HepG2 (cell line): ENCODE measurements at regions not wholly inside any gene's neighbourhood (a gene's known extent, or its start where the extent isn't known, plus 50 kb on each side); places are given as distances from the start of the nearest gene placed in this dataset.
"Not testable (repeated sequence)": the region's sequence is repeated elsewhere in the genome, so short reads cannot be mapped to it uniquely, and the experiment has no call there.

Experiments
- BCL6 ChIP-seq: IDR thresholded peaks from 2 replicates; pipeline ENCODE4 v1.6.1; 2016; ENCODE audit warnings: missing genetic modification reagents, missing compliant biosample characterization
- EP300 ChIP-seq, 3 experiments: sonication (generic) in 1 of 3; formaldehyde crosslinking in 1 of 3; IDR thresholded peaks; 2 replicates each; pipeline versions ENCODE4 v1.5.1 to v1.6.1; 2011 to 2020; ENCODE audit warnings: low read depth in 2 of 3, low read length in 2 of 3, borderline replicate concordance in 1 of 3, improper control_type of control experiment in 1 of 3, mild to moderate bottlenecking in 1 of 3, missing genetic modification reagents in 1 of 3, moderate library complexity in 1 of 3
- FOSL2 ChIP-seq: sonication (generic); formaldehyde crosslinking; IDR thresholded peaks from 2 replicates; pipeline ENCODE4 v1.4.0; 2020; ENCODE audit warnings: missing genetic modification reagents
- FOXA3 ChIP-seq: IDR thresholded peaks from 2 replicates; pipeline ENCODE4 v1.6.1; 2016; ENCODE audit warnings: missing genetic modification reagents, missing compliant biosample characterization
- GATAD2A ChIP-seq: IDR thresholded peaks from 2 replicates; pipeline ENCODE4 v1.6.1; 2016
- HNF1A ChIP-seq, 2 experiments: sonication (generic) in 1 of 2; formaldehyde crosslinking in 1 of 2; IDR thresholded peaks; 2 replicates each; pipeline versions ENCODE4 v1.4.0 to v1.6.1; 2016 to 2020; ENCODE audit warnings: borderline replicate concordance in 1 of 2, low read depth in 1 of 2, mild to moderate bottlenecking in 1 of 2, missing genetic modification reagents in 1 of 2
- HOMEZ ChIP-seq: IDR thresholded peaks from 2 replicates; pipeline ENCODE4 v1.6.1; 2016; ENCODE audit warnings: low read depth
- HOXA3 ChIP-seq: sonication (generic); formaldehyde crosslinking; IDR thresholded peaks from 2 replicates; pipeline ENCODE4 v1.5.0; 2020; ENCODE audit warnings: missing genetic modification reagents
- NCOA2 ChIP-seq: sonication (generic); formaldehyde crosslinking; IDR thresholded peaks from 2 replicates; pipeline ENCODE4 v1.8.0; 2022; ENCODE audit warnings: inconsistent platforms
- POLR2G ChIP-seq: fragments of 200-400 bp; formaldehyde crosslinking; IDR thresholded peaks from 2 replicates; pipeline ENCODE4 v1.6.1; 2018; ENCODE audit warnings: mild to moderate bottlenecking, low read depth, low read length, moderate library complexity
- SAP130 ChIP-seq: IDR thresholded peaks from 2 replicates; pipeline ENCODE4 v1.6.1; 2016; ENCODE audit warnings: low read depth
- SOX13 ChIP-seq, 3 experiments: fragments of 450-650 bp in 1 of 3; sonication (generic) in 1 of 3; formaldehyde crosslinking in 1 of 3; IDR thresholded peaks in 2 of 3; conservative IDR thresholded peaks in 1 of 3; 2 replicates each; pipeline versions ENCODE4 v1.5.0 to v1.6.1; 2016 to 2020; ENCODE audit warnings: antibody characterized with exemption in 1 of 3, mild to moderate bottlenecking in 1 of 3, missing compliant biosample characterization in 1 of 3, missing genetic modification reagents in 1 of 3, moderate library complexity in 1 of 3
- SOX5 ChIP-seq: IDR thresholded peaks from 2 replicates; pipeline ENCODE4 v1.6.1; 2016; ENCODE audit warnings: borderline replicate concordance
- SOX6 ChIP-seq, 2 experiments: fragments of 450-650 bp in 1 of 2; sonication (generic) in 1 of 2; formaldehyde crosslinking in 1 of 2; IDR thresholded peaks; 2 replicates each; pipeline versions ENCODE4 v1.4.0 to v1.6.1; 2017 to 2020; ENCODE audit warnings: antibody characterized with exemption in 1 of 2, mild to moderate bottlenecking in 1 of 2, missing genetic modification reagents in 1 of 2
- TEAD3 ChIP-seq: optimal IDR thresholded peaks from 2 replicates; pipeline ENCODE3; 2016; ENCODE audit warnings: borderline replicate concordance
- TFAP4 ChIP-seq: sonication (generic); IDR thresholded peaks from 2 replicates; pipeline ENCODE4 v1.6.1; 2016; ENCODE audit warnings: low read depth, borderline replicate concordance
- YY1 ChIP-seq: IDR thresholded peaks from 2 replicates; pipeline ENCODE4 v1.6.1; 2011; ENCODE audit warnings: low read length, low read depth, moderate library complexity, mild to moderate bottlenecking; ENCODE audit not compliant: insufficient read depth, insufficient replicate concordance
- ZNF644 ChIP-seq: IDR thresholded peaks from 2 replicates; pipeline ENCODE4 v1.6.1; 2016; ENCODE audit warnings: low read depth

- TF ChIP-seq FOSL2 (CRISPR knock-in tag) = peak; percentile 94
- TF ChIP-seq POLR2G = peak; percentile 53; the same call in 1 of the 2 replicates
- peak; percentile 41; the same call in 1 of the 2 replicates for TF ChIP-seq HOXA3 (CRISPR knock-in tag)
- TF ChIP-seq GATAD2A = peak; percentile 50; the same call in 1 of the 2 replicates
- peak; percentile 36; the same call in 1 of the 2 replicates for TF ChIP-seq SOX5
- TF ChIP-seq HNF1A (IDR thresholded peaks at IDR 0.05; ENCODE audit: low read depth) = peak; percentile 95
- TF ChIP-seq HNF1A (CRISPR knock-in tag; IDR thresholded peaks at IDR 0.05; ENCODE audit: borderline replicate concordance) = peak; percentile 89; the same call in 1 of the 2 replicates
- peak; percentile 78 for TF ChIP-seq HOMEZ (CRISPR knock-in tag)
- TF ChIP-seq SOX6 (IDR thresholded peaks at IDR 0.05); EP300 (CRISPR knock-in tag; IDR thresholded peaks at IDR 0.05; ENCODE audit: borderline replicate concordance); SOX13 (IDR thresholded peaks at IDR 0.05): not testable (repeated sequence)
- TF ChIP-seq SOX6 (CRISPR knock-in tag; IDR thresholded peaks at IDR 0.05) = peak; percentile 35; the same call in 1 of the 2 replicates
- peak; percentile 61 for TF ChIP-seq SAP130 (CRISPR knock-in tag)
- TF ChIP-seq YY1 = peak; percentile 24
- TF ChIP-seq ZNF644 = peak; percentile 78
- TF ChIP-seq TFAP4 = peak; percentile 64; the same call in 1 of the 2 replicates
- TF ChIP-seq NCOA2 = 0 out of 2 replicates have a peak, but pooled peaks have one; percentile 20
- 0 out of 2 replicates have a peak, but pooled peaks have one; percentile 7 for TF ChIP-seq BCL6 (CRISPR knock-in tag)
- peak in 1 of 2 experiments; percentile 48; a peak in 1 of 4 replicates for TF ChIP-seq EP300 (IDR thresholded peaks at IDR 0.05; ENCODE audit: low read depth in 2 of 2, low read length in 2 of 2)
- peak; percentile 40 for TF ChIP-seq FOXA3 (CRISPR knock-in tag)
- peak; percentile 26 for TF ChIP-seq TEAD3 (CRISPR knock-in tag)
- peak in 1 of 2 experiments; percentile 52; a peak in 2 of 4 replicates for TF ChIP-seq SOX13 (CRISPR knock-in tag; conservative IDR thresholded peaks at IDR 0.05 in 1 of 2, IDR thresholded peaks at IDR 0.05 in 1 of 2)
These were observed 189.4 kb upstream of the RAI14 start (continued) for GRCh38 chr5:34466519-34467388.
